Astrocyte of the spinal cord (primary cell): ENCODE measurements at regions not wholly inside any gene's neighbourhood (a gene's known extent, or its start where the extent isn't known, plus 50 kb on each side); places are given as distances from the start of the nearest gene placed in this dataset.
A peak's percentile ranks its signal among the peaks of the same experiment; 100 is the strongest.

Experiments used
- DNase-seq: peaks from one replicate; pipeline ENCODE4 v3.0.0; 2011; ENCODE audit warnings: low read depth, low spot score
- H3K4me3 ChIP-seq: 2 replicates; pipeline ENCODE4 v1.5.1; 2011; ENCODE audit warnings: low read depth, mild to moderate bottlenecking, low read length, moderate library complexity
- in situ Hi-C: cut with HindIII; loops from 2 replicates; pipeline ENCODE4 v1.10.0; 2017; ENCODE audit warnings: low sequenced_read_pairs
- TF ChIP-seq, protein P1 (sequence below): IDR thresholded peaks from 2 replicates; pipeline ENCODE4 v1.5.1; 2012; ENCODE audit warnings: low read depth, mild to moderate bottlenecking, low read length, inconsistent platforms

DNA sequence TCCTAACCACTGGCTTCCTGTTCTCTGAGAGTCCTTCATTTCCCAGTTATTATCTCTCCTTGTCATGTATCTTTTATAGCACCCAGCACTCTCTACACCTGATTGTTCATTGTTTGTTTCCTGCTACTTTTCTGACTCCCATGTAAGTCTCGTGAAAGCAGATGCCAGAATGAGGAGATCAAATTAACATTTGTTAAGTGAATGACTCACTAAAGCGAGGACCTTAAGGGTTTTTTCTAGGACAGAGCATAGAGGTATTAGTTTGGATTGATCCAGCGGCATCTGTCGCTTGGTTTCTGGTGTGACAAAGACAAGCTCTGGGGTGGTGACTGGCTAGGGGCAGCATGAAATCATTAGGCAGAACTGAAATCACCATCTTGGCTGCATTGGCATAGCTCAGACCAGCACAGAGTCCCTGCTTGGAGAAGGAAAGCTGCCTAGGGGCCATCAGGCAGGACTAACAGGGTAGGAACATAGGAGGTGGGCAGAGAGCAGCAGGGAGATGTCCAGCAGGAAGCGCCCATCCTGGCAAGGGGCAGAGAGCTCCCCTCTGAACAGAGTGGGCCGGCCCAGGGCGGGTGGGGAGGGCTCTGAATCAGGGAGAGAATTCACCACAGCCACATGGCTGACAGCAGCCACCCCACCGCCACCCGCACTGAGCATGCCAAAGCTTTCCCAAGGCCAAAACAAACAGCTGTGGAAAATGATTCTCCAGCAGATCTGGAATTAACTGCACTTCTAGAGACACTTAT lies 97.1 kb upstream of the CEP85L start:
- peak overlapping the region; percentile 2 for H3K4me3 ChIP-seq
- TF ChIP-seq, protein P1, sequence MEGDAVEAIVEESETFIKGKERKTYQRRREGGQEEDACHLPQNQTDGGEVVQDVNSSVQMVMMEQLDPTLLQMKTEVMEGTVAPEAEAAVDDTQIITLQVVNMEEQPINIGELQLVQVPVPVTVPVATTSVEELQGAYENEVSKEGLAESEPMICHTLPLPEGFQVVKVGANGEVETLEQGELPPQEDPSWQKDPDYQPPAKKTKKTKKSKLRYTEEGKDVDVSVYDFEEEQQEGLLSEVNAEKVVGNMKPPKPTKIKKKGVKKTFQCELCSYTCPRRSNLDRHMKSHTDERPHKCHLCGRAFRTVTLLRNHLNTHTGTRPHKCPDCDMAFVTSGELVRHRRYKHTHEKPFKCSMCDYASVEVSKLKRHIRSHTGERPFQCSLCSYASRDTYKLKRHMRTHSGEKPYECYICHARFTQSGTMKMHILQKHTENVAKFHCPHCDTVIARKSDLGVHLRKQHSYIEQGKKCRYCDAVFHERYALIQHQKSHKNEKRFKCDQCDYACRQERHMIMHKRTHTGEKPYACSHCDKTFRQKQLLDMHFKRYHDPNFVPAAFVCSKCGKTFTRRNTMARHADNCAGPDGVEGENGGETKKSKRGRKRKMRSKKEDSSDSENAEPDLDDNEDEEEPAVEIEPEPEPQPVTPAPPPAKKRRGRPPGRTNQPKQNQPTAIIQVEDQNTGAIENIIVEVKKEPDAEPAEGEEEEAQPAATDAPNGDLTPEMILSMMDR = no peak
- DNase-seq = peak; percentile 72
- in situ Hi-C loops = no loop called here

DNA sequence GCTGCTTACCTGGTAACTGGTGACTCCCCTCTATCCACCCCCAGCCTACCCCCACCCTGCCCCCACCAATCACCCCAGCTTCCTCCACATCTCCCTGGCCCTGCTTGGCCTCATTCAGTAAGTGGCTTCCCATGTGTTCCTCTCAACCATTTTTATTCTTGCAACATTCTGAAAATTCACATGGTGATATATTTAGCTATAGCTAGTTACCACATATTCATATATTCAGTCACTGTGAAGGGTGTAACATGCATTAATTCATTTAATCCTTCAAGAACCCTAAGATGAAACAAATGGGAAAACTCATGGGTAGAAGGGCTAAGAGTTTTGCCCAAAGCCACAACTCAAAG lies 95.4 kb upstream of the CEP85L start:
- TF ChIP-seq, protein P1 = no peak
- in situ Hi-C loops = no loop called here
- no peak overlapping the region for H3K4me3 ChIP-seq
- DNase-seq = no peak

DNA sequence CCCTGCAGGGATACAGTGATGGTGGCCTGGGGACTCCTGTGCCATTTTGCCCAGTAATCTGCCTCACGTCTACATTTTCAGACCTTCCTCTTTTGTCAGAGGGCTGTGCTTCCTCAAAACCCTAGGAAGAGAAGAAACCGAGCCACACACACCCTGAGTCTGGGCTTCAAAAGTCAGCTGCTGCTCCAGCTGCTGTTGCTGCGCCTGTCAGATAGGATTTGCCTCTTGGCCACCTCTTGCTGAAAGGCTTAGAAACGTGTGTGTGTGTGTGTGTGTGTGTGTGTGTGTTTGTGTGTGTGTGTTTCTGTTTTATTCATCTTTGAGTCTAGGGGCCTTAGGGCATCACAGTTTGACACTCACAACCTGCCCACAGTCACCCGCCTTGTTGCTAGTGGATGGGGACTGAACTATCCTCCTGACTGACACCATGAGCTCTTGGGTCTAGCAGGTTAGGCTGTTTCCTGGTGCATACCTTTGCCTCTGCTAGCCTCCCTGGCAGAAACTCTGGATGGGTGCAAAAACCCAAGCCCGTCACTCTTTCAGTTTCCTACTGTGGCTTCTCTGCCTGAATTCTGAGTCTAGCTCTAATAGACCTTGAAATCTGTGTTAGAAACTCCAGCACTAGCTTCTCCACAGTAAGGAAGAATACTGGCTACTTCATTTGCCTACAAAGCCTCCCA lies 94.9 kb upstream of the CEP85L start:
- in situ Hi-C loops = no loop called here
- TF ChIP-seq, protein P1 = no peak
- DNase-seq = no peak
- no peak overlapping the region for H3K4me3 ChIP-seq

DNA sequence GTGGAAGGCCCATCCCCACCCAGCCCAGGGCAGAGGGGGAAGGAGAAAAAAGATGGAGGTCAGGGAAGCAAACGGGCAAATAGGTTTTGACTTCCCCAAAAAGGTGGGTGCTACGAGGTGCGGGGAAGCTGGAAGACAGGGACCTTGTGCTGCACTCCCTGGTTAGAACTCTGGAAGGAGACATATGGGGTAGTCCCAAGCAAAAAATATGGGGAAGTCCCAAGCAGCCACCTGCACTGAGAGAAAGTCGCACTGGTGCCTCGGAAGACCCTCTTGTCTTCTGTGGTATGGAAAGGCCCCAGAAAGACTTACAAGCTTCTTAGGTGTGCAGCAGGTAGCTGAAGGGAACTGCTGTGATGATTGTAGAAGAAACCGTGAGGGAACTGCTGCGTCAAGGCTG lies 93.8 kb upstream of the CEP85L start:
- in situ Hi-C loops = no loop called here
- H3K4me3 ChIP-seq = no peak overlapping the region
- no peak for DNase-seq
- TF ChIP-seq, protein P1 = no peak

DNA sequence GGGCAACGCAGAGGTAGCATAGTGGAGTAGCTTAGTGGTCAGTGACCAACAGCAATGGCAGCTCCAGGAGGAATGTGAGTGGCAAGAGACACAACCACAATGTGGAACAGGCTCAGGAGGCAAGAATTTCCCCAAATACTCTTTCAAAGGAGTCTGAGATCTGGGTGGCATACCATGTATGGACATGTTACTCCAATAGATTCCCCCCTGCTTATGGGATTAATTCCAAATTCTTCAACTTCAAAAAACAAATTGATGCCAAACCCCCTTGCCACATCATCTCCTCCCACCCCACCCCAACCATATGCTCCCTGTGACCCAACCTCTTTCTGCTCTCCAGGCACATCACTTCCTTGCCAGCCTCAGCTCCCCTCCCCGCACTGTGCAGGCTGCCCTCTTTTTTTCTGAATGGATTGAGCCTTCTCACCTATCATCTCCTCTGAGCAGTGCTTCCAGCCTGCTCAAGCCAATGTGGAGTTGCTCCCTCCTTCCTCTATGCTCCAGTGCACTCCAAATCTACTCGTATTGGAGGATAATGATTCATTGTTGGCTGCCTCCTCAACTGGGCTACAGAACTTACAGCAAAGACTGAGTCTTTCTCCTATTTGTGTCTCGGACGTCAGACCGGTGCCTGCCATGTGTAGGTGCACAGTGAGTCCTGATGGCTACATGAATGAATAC lies 93.0 kb upstream of the CEP85L start:
- in situ Hi-C loops = no loop called here
- H3K4me3 ChIP-seq = no peak overlapping the region
- TF ChIP-seq, protein P1 = no peak
- peak; percentile 84 for DNase-seq

DNA sequence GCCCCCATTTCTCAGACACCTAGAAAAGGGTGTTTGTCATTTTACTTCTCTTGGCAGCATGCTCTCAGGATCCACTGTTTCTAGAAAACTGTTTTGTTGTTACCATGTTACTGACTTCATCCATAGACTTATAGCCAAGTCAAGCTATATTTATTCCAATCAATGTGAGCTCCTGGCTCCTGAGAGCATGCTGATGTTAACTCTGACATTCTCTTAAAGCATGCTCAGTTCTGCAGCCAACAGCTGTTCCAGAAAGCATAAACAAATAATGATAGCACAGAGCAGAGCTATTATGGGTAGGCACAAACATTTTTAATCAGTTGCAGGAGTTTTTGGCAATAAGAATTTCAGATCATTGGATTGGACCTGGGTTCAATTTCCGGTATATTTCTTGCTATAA lies 92.4 kb upstream of the CEP85L start:
- in situ Hi-C loops = no loop called here
- TF ChIP-seq, protein P1 = no peak
- peak; percentile 58 for DNase-seq
- H3K4me3 ChIP-seq = no peak overlapping the region
